LNCAP (cell line): ENCODE measurements at regions not wholly inside any gene's neighbourhood (a gene's known extent, or its start where the extent isn't known, plus 50 kb on each side); places are given as distances from the start of the nearest gene placed in this dataset.

Experiments used
- TF ChIP-seq, protein P1 (sequence below): fragments of 450-650 bp; IDR thresholded peaks from 2 replicates; pipeline ENCODE4 v1.5.1; 2017; ENCODE audit warnings: mild to moderate bottlenecking

DNA sequence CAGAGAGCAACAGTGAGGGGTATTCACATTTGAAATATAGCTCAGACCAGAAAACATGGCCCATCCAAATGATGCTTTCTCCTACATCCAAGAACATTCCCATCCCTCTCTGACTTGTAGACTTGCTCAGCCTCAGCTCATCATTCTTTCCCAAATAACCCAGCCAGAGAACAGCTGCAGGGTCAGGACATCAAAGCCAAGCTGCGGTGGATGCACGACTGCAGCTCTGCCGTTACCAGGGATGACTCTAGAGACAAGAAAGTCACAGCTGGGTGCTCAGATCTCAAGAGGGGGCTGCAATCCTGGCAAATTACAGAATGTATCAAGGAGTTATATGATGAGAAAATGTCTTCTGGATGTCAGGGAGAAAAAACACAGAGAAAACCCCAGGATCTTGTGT is 944.3 kb downstream of the NTRK3 start:
- TF ChIP-seq, protein P1, sequence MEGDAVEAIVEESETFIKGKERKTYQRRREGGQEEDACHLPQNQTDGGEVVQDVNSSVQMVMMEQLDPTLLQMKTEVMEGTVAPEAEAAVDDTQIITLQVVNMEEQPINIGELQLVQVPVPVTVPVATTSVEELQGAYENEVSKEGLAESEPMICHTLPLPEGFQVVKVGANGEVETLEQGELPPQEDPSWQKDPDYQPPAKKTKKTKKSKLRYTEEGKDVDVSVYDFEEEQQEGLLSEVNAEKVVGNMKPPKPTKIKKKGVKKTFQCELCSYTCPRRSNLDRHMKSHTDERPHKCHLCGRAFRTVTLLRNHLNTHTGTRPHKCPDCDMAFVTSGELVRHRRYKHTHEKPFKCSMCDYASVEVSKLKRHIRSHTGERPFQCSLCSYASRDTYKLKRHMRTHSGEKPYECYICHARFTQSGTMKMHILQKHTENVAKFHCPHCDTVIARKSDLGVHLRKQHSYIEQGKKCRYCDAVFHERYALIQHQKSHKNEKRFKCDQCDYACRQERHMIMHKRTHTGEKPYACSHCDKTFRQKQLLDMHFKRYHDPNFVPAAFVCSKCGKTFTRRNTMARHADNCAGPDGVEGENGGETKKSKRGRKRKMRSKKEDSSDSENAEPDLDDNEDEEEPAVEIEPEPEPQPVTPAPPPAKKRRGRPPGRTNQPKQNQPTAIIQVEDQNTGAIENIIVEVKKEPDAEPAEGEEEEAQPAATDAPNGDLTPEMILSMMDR, result no peak

DNA sequence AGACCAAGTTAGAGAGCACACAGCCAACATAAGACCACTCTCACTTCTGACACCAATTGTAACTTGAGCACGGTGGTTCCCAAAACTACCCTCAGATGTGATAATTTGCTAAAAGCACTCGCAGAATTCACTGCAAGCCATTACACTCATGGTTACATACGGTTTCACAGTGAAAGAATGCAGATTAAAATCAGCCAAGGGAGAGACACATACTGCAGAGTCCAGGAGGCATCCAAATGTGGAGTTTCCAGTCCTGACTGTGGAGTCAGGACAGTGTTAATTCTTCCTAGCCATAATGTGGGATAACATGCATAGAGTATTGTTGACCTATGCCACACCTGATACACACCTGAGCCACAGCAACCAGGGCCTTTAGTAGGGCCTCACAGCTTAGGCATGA is 956.4 kb downstream of the NTRK3 start:
- TF ChIP-seq, protein P1, result no peak

DNA sequence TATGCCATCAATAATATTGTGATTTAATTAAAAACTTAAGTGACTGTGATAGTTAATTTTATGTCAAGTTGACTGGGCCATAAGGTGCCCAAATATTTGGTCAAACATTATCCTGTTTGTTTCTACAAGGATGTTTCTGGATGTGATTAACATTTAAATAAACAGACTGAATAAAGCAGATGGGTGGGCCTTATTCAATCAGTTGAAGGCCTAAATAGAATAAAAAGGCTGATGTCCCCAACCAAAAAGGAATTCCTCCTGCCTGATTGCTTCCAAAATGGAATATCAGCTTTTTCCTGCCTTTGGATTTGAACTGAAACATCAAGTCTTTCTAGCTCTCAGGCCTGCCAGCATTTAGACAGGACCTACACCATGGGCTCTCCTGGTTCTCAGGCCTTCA is 961.7 kb downstream of the NTRK3 start:
- TF ChIP-seq, protein P1, result no peak

DNA sequence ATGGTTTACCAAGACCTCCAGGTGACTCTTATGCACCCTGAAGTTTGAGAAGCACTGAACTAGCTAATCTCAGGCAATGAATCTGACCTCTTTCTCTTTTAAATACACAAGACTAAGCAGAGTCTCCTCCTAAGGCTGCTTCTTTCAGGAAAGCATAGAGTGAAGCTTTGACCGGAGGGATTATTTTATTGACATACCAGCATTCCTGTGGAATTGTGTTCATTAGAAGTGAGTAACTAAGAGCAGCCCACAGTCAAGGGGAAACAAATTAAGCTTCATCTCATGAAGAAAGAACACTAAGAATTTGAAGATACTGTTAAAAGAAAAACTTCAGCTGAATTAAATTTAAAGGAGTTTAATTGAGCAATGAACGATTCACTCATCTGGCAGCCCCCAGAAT is 963.5 kb downstream of the NTRK3 start:
- TF ChIP-seq, protein P1, result no peak

DNA sequence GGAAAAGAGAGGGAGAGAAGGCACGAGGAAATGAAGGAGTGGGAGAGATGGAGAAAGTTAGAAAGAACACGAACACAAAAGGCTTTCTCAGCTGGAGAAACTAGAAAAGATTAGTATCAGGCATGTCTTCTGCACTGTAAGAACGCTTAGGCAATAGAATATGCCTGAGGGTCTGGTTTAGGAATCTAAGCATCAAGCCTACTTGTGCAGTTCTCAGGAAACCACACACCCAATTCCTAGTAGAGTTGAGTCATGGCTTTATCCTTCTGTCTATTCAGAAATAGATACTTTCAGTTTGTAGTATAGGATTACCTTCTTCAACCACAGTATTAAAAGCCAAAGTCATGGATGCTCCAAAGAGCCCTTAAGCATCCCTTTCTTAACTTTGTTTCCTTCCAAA is 969.4 kb downstream of the NTRK3 start:
- TF ChIP-seq, protein P1, result no peak

DNA sequence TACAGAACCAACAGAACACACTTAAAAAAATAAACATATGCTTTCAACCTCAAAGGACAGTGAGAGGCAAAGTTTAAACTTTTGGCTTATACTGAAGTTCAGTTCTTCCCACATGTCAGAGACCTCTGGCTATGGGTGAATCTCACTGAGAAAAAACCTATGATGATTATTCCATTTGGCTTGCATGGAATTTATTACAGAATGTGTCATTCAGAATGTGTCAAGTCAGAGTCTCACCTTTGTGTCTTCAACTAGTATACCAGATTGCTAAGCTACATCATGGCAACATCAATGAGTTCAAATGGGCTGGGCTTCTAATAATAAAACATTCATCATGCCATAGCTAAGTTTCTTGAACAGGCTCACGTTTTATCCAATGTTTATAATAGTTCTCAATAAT is 987.0 kb downstream of the NTRK3 start:
- TF ChIP-seq, protein P1, result no peak

DNA sequence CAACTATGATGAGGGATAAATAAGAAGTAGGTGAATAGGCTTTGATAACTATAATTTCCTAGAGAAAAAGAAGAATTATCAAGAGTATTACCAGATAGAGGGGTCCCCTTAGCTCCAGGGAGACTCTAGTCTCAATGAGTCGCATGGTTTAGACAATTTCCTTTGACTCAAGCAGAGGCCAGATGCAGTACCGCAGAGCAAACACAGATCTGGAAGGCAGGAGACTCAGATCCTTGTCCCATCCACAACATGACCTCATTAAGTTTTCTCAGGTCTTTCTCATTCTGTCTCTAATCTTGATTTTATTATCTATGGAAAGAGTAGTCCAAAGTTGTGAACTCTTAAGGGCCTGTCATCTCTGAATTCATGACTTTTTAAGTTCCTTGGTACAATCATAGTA is 987.9 kb downstream of the NTRK3 start:
- TF ChIP-seq, protein P1, result no peak

DNA sequence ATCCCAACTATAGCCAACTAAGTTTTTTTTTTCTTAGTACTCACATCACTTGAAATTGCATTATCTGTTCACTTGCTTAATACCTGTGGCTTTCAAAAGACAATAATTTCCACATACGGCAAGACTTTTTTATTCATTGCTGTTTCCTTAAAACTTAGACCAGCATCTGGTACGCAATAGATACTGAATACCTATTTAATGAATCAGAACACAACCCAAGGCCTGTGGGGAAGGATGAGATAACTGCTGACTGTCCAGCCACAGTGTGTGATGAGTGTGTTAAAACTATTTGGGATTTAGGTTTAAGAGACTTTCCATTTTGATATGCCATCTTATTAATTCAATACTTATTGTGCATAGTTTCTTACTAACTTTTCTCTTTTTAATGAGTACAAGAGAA is 988.7 kb downstream of the NTRK3 start:
- TF ChIP-seq, protein P1, result no peak
